HG03460 (cell line): ENCODE measurements at regions not wholly inside any gene's neighbourhood (a gene's known extent, or its start where the extent isn't known, plus 50 kb on each side); places are given as distances from the start of the nearest gene placed in this dataset.

Source experiments
- ATAC-seq: cut with Tn5 transposase; IDR thresholded peaks from one replicate; pipeline ENCODE4 v1.9.1; 2021; ENCODE audit not compliant: unreplicated experiment

- ATAC-seq: peak; percentile 65
Observed at GRCh38 chr1:87437663-87438295, 109.1 kb downstream of the LMO4 start.

- ATAC-seq: no peak
Observed at GRCh38 chr1:87439821-87440220, 111.1 kb downstream of the LMO4 start.

- peak; percentile 87 for ATAC-seq
Observed at GRCh38 chr1:87449348-87449963, 120.8 kb downstream of the LMO4 start.

- ATAC-seq: no peak
Observed at GRCh38 chr1:87450136-87450535, 121.5 kb downstream of the LMO4 start.

- no peak for ATAC-seq
Observed at GRCh38 chr1:87450615-87451209, 122.0 kb downstream of the LMO4 start.

- no peak for ATAC-seq
Observed at GRCh38 chr1:87451229-87451920, 122.7 kb downstream of the LMO4 start.

GRCh38 chr1:87452648-87453047 lies 124.0 kb downstream of the LMO4 start:
- no peak for ATAC-seq

GRCh38 chr1:87457408-87457807 lies 128.7 kb downstream of the LMO4 start:
- ATAC-seq: no peak

GRCh38 chr1:87462894-87463293 lies 134.2 kb downstream of the LMO4 start:
- no peak for ATAC-seq

- peak; percentile 57 for ATAC-seq
Observed at GRCh38 chr1:87464022-87464490, 135.4 kb downstream of the LMO4 start.

GRCh38 chr1:87466621-87467020 lies 137.9 kb downstream of the LMO4 start:
- ATAC-seq: no peak

GRCh38 chr1:87472716-87473115 lies 144.0 kb downstream of the LMO4 start:
- ATAC-seq: no peak

- ATAC-seq: no peak
Observed at GRCh38 chr1:87473203-87473661, 144.6 kb downstream of the LMO4 start.

- no peak for ATAC-seq
Observed at GRCh38 chr1:87474098-87474497, 145.4 kb downstream of the LMO4 start.

GRCh38 chr1:87478231-87478630 lies 149.6 kb downstream of the LMO4 start:
- no peak for ATAC-seq

- no peak for ATAC-seq
Observed at GRCh38 chr1:87495147-87495546, 166.5 kb downstream of the LMO4 start.

GRCh38 chr1:87495870-87496269 lies 167.2 kb downstream of the LMO4 start:
- ATAC-seq: no peak

GRCh38 chr1:87497380-87498203 lies 168.9 kb downstream of the LMO4 start:
- ATAC-seq: no peak

GRCh38 chr1:87501738-87502137 lies 173.1 kb downstream of the LMO4 start:
- no peak for ATAC-seq

- ATAC-seq: no peak
Observed at GRCh38 chr1:87505391-87505983, 176.8 kb downstream of the LMO4 start.
